Activated CD4-positive, alpha-beta memory T cell treated with anti-CD3 and anti-CD28 coated beads for 36 hours (primary cell): ENCODE measurements at regions not wholly inside any gene's neighbourhood (a gene's known extent, or its start where the extent isn't known, plus 50 kb on each side); places are given as distances from the start of the nearest gene placed in this dataset.
"Not testable (repeated sequence)": the region's sequence is repeated elsewhere in the genome, so short reads cannot be mapped to it uniquely, and the experiment has no call there.

Experiments
- CTCF ChIA-PET: fragments of 350-600 bp; sonication (Branson Sonifier 250); formaldehyde crosslinking; loops from one replicate; lab custom pipeline; 2021; ENCODE audit warnings: antibody characterized with exemption, inconsistent platforms; lab: Charles Lee
- POLR2A ChIA-PET: fragments of 350-600 bp; sonication (Branson Sonifier 250); formaldehyde crosslinking; loops from one replicate; lab custom pipeline; 2021; ENCODE audit warnings: antibody characterized with exemption; lab: Charles Lee
- DNase-seq: peaks from one replicate; pipeline ENCODE4 v3.0.0-alpha.2; 2020
- H3K27ac Mint-ChIP-seq: one replicate; pipeline ENCODE4 v1.8.0; 2021; ENCODE audit warnings: mixed read lengths
- H3K27me3 Mint-ChIP-seq: one replicate; pipeline ENCODE4 v1.8.0; 2021; ENCODE audit warnings: mixed read lengths
- H3K36me3 Mint-ChIP-seq: one replicate; pipeline ENCODE4 v1.8.0; 2021; ENCODE audit warnings: mixed read lengths
- H3K4me1 Mint-ChIP-seq: one replicate; pipeline ENCODE4 v1.8.0; 2021; ENCODE audit warnings: low read depth, mixed read lengths
- H3K4me3 Mint-ChIP-seq: one replicate; pipeline ENCODE4 v1.8.0; 2021; ENCODE audit warnings: mild to moderate bottlenecking, mixed read lengths
- H3K9me3 Mint-ChIP-seq: one replicate; pipeline ENCODE4 v1.8.0; 2021; ENCODE audit warnings: mixed read lengths
- intact Hi-C: fragments of 100-400 bp; cut with micrococcal nuclease; formaldehyde crosslinking; loops from one replicate; pipeline ENCODE4 v1.15.1; 2023

- H3K4me1 Mint-ChIP-seq, H3K27ac Mint-ChIP-seq, H3K27me3 Mint-ChIP-seq, DNase-seq, H3K4me3 Mint-ChIP-seq, intact Hi-C loops, POLR2A ChIA-PET, H3K36me3 Mint-ChIP-seq, CTCF ChIA-PET: not testable (repeated sequence)
- peaks cover 34% of the 10 kb centered on the region for H3K9me3 Mint-ChIP-seq
Measured at GRCh38 chr5:12667818-12668217, 763.6 kb upstream of the CTNND2 start.

- intact Hi-C loops, POLR2A ChIA-PET, CTCF ChIA-PET, H3K36me3 Mint-ChIP-seq, H3K4me1 Mint-ChIP-seq, H3K27ac Mint-ChIP-seq, H3K4me3 Mint-ChIP-seq, H3K27me3 Mint-ChIP-seq, DNase-seq: not testable (repeated sequence)
- H3K9me3 Mint-ChIP-seq = peaks cover 34% of the 10 kb centered on the region
Measured at GRCh38 chr5:12665772-12666171, 761.5 kb upstream of the CTNND2 start.

GRCh38 chr5:12662545-12663314, 758.5 kb upstream of the CTNND2 start:
- ChIA-PET CTCF (no interaction called here), POLR2A (no interaction called here)
- Mint-ChIP-seq H3K36me3 (no peaks in the 10 kb centered on the region), H3K4me3 (no peak overlapping the region), H3K27me3 (no peaks in the 10 kb centered on the region), H3K4me1 (no peaks in the 10 kb centered on the region), H3K27ac (no peak overlapping the region), H3K9me3 (peaks cover 43% of the 10 kb centered on the region)
- DNase-seq = no peak
- intact Hi-C loops = no loop called here

- no peaks in the 10 kb centered on the region for H3K27me3 Mint-ChIP-seq
- H3K9me3 Mint-ChIP-seq = peaks cover 35% of the 10 kb centered on the region
- no peaks in the 10 kb centered on the region for H3K36me3 Mint-ChIP-seq
- intact Hi-C loops = no loop called here
- no peak overlapping the region for H3K4me3 Mint-ChIP-seq
- CTCF ChIA-PET = no interaction called here
- H3K27ac Mint-ChIP-seq = no peak overlapping the region
- POLR2A ChIA-PET = no interaction called here
- DNase-seq = no peak
- no peaks in the 10 kb centered on the region for H3K4me1 Mint-ChIP-seq
Measured at GRCh38 chr5:12661617-12662370, 757.5 kb upstream of the CTNND2 start.

- H3K9me3 Mint-ChIP-seq = peaks cover 33% of the 10 kb centered on the region
- CTCF ChIA-PET, POLR2A ChIA-PET, H3K27me3 Mint-ChIP-seq, DNase-seq, H3K4me3 Mint-ChIP-seq, H3K36me3 Mint-ChIP-seq, H3K27ac Mint-ChIP-seq, H3K4me1 Mint-ChIP-seq, intact Hi-C loops: not testable (repeated sequence)
Measured at GRCh38 chr5:12660279-12661107, 756.2 kb upstream of the CTNND2 start.

- peaks cover 33% of the 10 kb centered on the region for H3K9me3 Mint-ChIP-seq
- CTCF ChIA-PET = no interaction called here
- no peaks in the 10 kb centered on the region for H3K27me3 Mint-ChIP-seq
- no peak for DNase-seq
- no peak overlapping the region for H3K27ac Mint-ChIP-seq
- H3K4me1 Mint-ChIP-seq = no peaks in the 10 kb centered on the region
- H3K36me3 Mint-ChIP-seq = no peaks in the 10 kb centered on the region
- no peak overlapping the region for H3K4me3 Mint-ChIP-seq
- intact Hi-C loops = no loop called here
- POLR2A ChIA-PET = no interaction called here
Measured at GRCh38 chr5:12659686-12660085, 755.4 kb upstream of the CTNND2 start.

GRCh38 chr5:12658871-12659446, 754.7 kb upstream of the CTNND2 start:
- ChIA-PET CTCF (no interaction called here), POLR2A (no interaction called here)
- H3K4me1 Mint-ChIP-seq = no peaks in the 10 kb centered on the region
- no peak overlapping the region for H3K4me3 Mint-ChIP-seq
- intact Hi-C loops = no loop called here
- H3K27me3 Mint-ChIP-seq = no peaks in the 10 kb centered on the region
- no peaks in the 10 kb centered on the region for H3K36me3 Mint-ChIP-seq
- DNase-seq = no peak
- no peak overlapping the region for H3K27ac Mint-ChIP-seq
- peaks cover 27% of the 10 kb centered on the region for H3K9me3 Mint-ChIP-seq

- H3K4me3 Mint-ChIP-seq, H3K27me3 Mint-ChIP-seq, CTCF ChIA-PET, H3K36me3 Mint-ChIP-seq, intact Hi-C loops, H3K27ac Mint-ChIP-seq, POLR2A ChIA-PET, H3K4me1 Mint-ChIP-seq, DNase-seq: not testable (repeated sequence)
- H3K9me3 Mint-ChIP-seq = peaks cover 24% of the 10 kb centered on the region
Measured at GRCh38 chr5:12657914-12658474, 753.7 kb upstream of the CTNND2 start.

- Mint-ChIP-seq H3K4me1 (no peaks in the 10 kb centered on the region), H3K27me3 (no peaks in the 10 kb centered on the region), H3K4me3 (no peak overlapping the region), H3K27ac (no peak overlapping the region), H3K36me3 (no peaks in the 10 kb centered on the region), H3K9me3 (peaks cover 20% of the 10 kb centered on the region)
- ChIA-PET POLR2A (no interaction called here), CTCF (no interaction called here)
- no peak for DNase-seq
- intact Hi-C loops = no loop called here
Measured at GRCh38 chr5:12655675-12656074, 751.4 kb upstream of the CTNND2 start.

GRCh38 chr5:12652201-12652600, 748.0 kb upstream of the CTNND2 start:
- Mint-ChIP-seq H3K4me1 (no peaks in the 10 kb centered on the region), H3K27me3 (no peaks in the 10 kb centered on the region), H3K4me3 (no peak overlapping the region), H3K9me3 (peaks cover 8% of the 10 kb centered on the region), H3K36me3 (no peaks in the 10 kb centered on the region), H3K27ac (no peak overlapping the region)
- CTCF ChIA-PET = no interaction called here
- no peak for DNase-seq
- intact Hi-C loops = no loop called here
- POLR2A ChIA-PET = no interaction called here

- no peaks in the 10 kb centered on the region for H3K4me1 Mint-ChIP-seq
- POLR2A ChIA-PET = no interaction called here
- no peaks in the 10 kb centered on the region for H3K27me3 Mint-ChIP-seq
- DNase-seq = no peak
- H3K27ac Mint-ChIP-seq = no peak overlapping the region
- no peak overlapping the region for H3K4me3 Mint-ChIP-seq
- CTCF ChIA-PET = no interaction called here
- intact Hi-C loops = no loop called here
- H3K36me3 Mint-ChIP-seq = no peaks in the 10 kb centered on the region
- peaks cover 8% of the 10 kb centered on the region for H3K9me3 Mint-ChIP-seq
Measured at GRCh38 chr5:12648558-12648957, 744.3 kb upstream of the CTNND2 start.

- Mint-ChIP-seq H3K27ac (no peak overlapping the region), H3K9me3 (peaks cover 10% of the 10 kb centered on the region)
Measured at GRCh38 chr5:12647613-12648012, 743.4 kb upstream of the CTNND2 start.

More at GRCh38 chr5:12647613-12648012, 743.4 kb upstream of the CTNND2 start:
- no peak for DNase-seq
- POLR2A ChIA-PET = no interaction called here
- Mint-ChIP-seq H3K4me3 (no peak overlapping the region), H3K27me3 (no peaks in the 10 kb centered on the region), H3K4me1 (no peaks in the 10 kb centered on the region), H3K36me3 (no peaks in the 10 kb centered on the region)
- intact Hi-C loops = no loop called here
- CTCF ChIA-PET = no interaction called here
